ENCODE measurements at regions not wholly inside any gene's neighbourhood (a gene's known extent, or its start where the extent isn't known, plus 50 kb on each side); places are given as distances from the start of the nearest gene placed in this dataset.
"Not testable (repeated sequence)": the region's sequence is repeated elsewhere in the genome, so short reads cannot be mapped to it uniquely, and the experiment has no call there.

DNA sequence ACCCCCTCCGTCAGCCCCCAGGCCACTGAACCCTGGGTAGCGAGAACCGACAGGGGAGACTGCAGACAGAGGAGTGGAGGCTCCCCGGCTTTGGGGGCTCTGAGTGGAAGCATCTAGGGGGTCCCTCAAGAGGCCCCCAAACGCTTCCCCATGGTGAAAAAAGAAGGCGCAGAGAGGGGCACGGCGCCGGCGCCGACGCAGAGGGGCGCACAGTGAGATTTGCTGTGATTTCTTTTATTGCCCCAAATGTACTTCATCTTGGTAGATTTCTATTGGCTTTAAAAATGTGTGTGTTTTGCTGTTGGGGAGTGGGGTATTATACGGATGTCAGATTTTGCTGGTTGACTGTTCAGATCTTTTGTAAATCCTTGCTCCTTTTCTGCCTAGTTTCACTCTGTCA is 392.9 kb downstream of the GOLGA6L6 start:
- not testable (repeated sequence) for DNase-seq

DNA sequence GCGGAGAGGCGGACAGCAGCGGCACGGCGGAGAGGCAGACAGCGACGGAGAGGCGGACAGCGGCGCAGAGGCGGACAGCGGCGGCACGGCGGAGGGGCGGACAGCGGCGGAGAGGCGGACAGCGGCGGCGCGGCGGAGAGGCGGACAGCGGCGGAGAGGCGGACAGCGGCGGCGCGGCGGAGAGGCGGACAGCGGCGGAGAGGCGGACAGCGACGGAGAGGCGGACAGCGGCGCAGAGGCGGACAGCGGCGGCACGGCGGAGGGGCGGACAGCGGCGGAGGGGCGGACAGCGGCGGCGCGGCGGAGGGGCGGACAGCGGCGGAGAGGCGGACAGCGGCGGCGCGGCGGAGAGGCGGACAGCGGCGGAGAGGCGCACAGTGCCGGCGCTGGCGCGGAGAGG is 393.6 kb downstream of the GOLGA6L6 start:
- DNase-seq, result not testable (repeated sequence)

GRCh38 chr15:20144333-20145036 is 397.1 kb downstream of the GOLGA6L6 start:
- not testable (repeated sequence) for DNase-seq

- not testable (repeated sequence) for DNase-seq
These were observed 398.7 kb downstream of the GOLGA6L6 start for GRCh38 chr15:20142906-20143305.

- DNase-seq, result not testable (repeated sequence)
These were observed 399.2 kb downstream of the GOLGA6L6 start for GRCh38 chr15:20142410-20142809.

- DNase-seq, result not testable (repeated sequence)
These were observed 416.9 kb downstream of the GOLGA6L6 start for GRCh38 chr15:20124668-20125067.

- DNase-seq, result no peak
These were observed 435.6 kb downstream of the GOLGA6L6 start for GRCh38 chr15:20106026-20106425.

GRCh38 chr15:20105011-20105990 is 436.3 kb downstream of the GOLGA6L6 start:
- DNase-seq, result not testable (repeated sequence)

GRCh38 chr15:20104551-20104950 is 437.0 kb downstream of the GOLGA6L6 start:
- DNase-seq, result not testable (repeated sequence)

GRCh38 chr15:20102862-20103261 is 438.7 kb downstream of the GOLGA6L6 start:
- not testable (repeated sequence) for DNase-seq

DNA sequence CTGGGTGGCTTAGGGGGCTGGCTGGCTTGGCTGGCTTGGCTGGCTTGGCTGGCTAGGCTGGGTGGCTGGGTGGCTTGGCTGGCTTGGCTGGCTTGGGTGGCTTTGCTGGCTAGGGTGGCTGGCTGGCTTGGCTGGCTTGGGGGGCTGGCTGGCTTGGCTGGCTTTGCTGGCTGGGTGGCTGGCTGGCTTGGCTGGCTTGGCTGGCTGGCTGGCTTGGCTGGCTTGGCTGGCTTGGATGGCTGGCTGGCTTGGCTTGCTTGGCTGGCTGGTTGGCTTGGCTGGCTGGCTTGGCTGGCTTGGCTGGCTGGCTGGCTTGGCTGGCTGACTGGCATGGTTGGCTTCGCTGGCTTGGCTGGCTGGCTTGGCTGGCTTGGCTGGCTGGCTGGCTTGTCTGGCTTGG is 439.4 kb downstream of the GOLGA6L6 start:
- not testable (repeated sequence) for DNase-seq

- not testable (repeated sequence) for DNase-seq
These were observed 440.3 kb downstream of the GOLGA6L6 start for GRCh38 chr15:20101281-20101680.

GRCh38 chr15:20100604-20101270 is 440.9 kb downstream of the GOLGA6L6 start:
- not testable (repeated sequence) for DNase-seq

DNA sequence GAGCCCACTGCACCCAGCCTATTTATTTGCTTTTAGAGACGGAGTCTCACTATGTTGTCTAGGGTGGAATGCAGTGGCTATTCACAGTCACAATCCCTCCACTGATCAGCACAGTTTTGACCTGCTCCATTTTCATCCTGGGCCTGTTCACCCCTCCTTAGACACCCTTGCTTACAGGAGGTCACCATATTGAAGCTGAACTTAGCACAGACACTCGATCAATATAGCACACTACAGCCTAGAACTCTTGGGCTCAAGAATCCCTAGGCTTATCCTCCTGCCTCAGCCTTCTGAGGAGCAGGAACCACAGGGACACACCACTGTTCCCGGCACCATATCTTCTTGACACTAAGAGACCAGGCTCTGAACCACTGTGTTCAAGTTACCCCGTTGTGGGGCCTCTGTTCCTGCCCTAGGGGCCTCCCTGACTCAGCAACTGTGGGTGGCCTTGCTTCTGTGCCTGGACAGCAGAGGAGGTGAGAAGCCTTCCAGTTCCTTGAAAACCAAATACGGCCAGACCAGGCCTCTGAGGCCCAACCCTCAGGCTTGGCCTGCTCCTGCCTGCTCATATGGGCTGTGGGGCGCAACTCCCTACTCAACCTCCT is 445.8 kb downstream of the GOLGA6L6 start:
- not testable (repeated sequence) for DNase-seq

GRCh38 chr15:20089541-20089940 is 452.1 kb downstream of the GOLGA6L6 start:
- not testable (repeated sequence) for DNase-seq

GRCh38 chr15:20084026-20084425 is 457.6 kb downstream of the GOLGA6L6 start:
- DNase-seq, result not testable (repeated sequence)

- not testable (repeated sequence) for DNase-seq
These were observed 467.5 kb downstream of the GOLGA6L6 start for GRCh38 chr15:20074082-20074481.

DNA sequence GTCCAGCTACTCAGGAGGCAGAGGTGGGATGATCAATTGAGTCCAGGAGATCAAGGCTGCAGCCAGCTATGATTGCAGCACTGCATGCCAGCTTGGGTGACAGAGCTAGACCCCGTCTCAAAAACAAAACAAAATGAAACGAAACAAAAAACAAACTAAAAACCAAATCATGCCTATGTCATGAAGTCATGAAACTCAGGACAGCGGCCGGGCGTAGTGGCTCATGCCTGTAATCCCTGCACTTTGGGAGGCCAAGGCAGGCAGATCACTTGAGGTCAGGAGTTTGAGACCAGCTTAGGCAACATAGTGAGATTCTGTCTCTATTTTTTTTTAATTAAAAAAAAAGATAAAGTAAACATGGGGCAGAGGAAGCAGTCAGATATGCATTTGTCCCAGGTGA is 472.6 kb downstream of the GOLGA6L6 start:
- DNase-seq, result not testable (repeated sequence)

DNA sequence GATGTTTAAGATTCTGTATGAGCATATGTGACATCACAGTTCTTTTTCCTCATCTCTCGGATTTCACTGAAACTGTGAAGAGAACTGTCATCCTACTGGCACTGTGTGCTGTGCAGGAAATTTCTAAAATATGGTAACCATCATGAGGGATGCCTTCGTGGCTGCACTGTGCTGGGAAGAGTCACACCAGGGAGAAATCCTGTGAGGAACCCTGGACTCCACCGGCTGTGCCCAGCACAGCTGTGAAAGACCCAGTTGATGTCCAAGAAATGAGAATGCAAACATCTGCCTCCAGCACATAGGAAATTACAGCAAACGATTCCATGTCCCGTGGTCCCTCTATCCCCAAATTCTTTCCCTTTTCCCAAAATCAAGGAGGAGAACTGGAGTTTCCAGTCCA is 475.4 kb downstream of the GOLGA6L6 start:
- DNase-seq, result not testable (repeated sequence)

- not testable (repeated sequence) for DNase-seq
These were observed 476.1 kb downstream of the GOLGA6L6 start for GRCh38 chr15:20065508-20065907.

DNA sequence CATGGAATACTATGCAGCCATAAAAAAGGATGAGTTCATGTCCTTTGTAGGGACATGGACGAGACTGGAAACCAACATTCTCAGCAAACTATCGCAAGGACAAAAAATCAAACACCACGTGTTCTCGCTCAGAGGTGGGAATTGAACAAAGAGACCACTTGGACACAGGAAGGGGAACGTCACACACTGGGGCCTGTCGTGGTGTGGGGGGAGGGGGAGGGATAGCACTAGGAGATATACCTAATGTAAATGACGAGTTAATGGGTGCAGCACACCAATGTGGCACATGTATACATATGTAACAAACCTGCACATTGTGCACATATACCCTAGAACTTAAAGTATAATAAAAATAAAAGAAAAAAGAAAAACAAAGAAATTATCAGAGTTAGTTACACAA is 478.4 kb downstream of the GOLGA6L6 start:
- DNase-seq, result not testable (repeated sequence)

DNA sequence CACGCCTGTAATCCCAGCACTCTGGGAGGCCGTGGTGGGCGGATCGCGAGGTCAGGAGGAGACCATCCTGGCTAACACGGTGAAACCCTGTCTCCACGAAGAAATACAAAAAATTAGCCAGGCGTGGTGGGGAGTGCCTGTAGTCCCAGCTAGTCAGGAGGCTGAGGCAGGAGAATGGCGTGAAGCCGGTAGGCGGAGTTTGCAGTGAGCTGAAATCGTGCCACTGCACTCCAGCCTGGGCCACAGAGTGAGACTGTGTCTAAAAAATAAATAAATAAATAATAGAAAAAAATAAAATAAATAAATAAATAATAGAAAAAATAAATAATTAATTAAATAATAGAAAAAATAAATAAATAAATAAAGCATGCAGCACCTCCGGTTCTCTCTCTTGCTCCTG is 480.8 kb downstream of the GOLGA6L6 start:
- not testable (repeated sequence) for DNase-seq

DNA sequence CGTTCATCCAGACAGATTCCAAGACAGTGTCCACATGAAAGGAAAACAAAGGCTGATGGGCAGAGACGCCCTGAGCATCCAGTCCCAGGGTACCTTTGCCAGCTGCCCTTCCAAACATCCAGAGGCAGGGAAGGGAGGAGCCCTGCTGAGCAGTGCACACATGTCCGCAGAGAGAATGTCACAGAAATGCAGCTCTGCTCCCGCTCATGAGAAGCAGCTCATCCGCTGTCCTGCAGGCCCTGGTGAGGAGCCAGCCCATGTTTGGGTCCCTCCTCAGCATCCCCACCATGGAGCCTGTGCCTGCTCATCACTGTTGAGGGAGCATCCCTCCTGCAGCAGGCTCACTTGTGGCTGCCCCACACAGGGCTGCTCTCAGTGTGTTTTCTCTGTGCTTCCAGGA is 484.7 kb downstream of the GOLGA6L6 start:
- DNase-seq, result not testable (repeated sequence)

All from activated CD4-positive, alpha-beta T cell treated with anti-CD3 and anti-CD28 coated beads for 48 hours (primary cell).